Endothelial cell of umbilical vein (primary cell): ENCODE measurements at regions not wholly inside any gene's neighbourhood (a gene's known extent, or its start where the extent isn't known, plus 50 kb on each side); places are given as distances from the start of the nearest gene placed in this dataset.

ENCODE experiments used
- BruUV-seq: library from RNA; stranded (reverse); fragments of 400-500 nt; replicated peaks from 2 replicates; lab custom pipeline; 2021; lab: Mats Ljungman, UMichigan
- CTCF ChIA-PET: fragments of 300-600, 350-600 bp; sonication (Branson Sonifier 250); formaldehyde crosslinking; loops from one replicate; lab custom pipeline; 2021; ENCODE audit warnings: antibody characterized with exemption, inconsistent platforms; lab: Charles Lee
- POLR2A ChIA-PET: fragments of 300-600, 350-600 bp; sonication (Branson Sonifier 250); formaldehyde crosslinking; loops from one replicate; lab custom pipeline; 2021; ENCODE audit warnings: antibody characterized with exemption, inconsistent platforms; lab: Charles Lee
- DNase-seq: peaks from one replicate; pipeline ENCODE4 v3.0.0-alpha.2; 2011; ENCODE audit warnings: low read depth, low spot score
- FAIRE-seq: peaks from 2 replicates; lab custom pipeline; 2011; peaks lifted over from hg19 to GRCh38; lab: Jason Lieb, UNC
- H2AFZ ChIP-seq: 2 replicates; pipeline ENCODE4 v1.6.0; 2012; ENCODE audit warnings: low read depth, low read length, control low read depth, inconsistent platforms
- H3K27ac ChIP-seq: 2 replicates; pipeline ENCODE4 v1.5.1; 2011; ENCODE audit warnings: low read depth, mild to moderate bottlenecking, control low read depth, low read length, moderate library complexity; ENCODE audit not compliant: insufficient read depth
- H3K27me3 ChIP-seq, 2 experiments: 2 replicates each; pipeline versions ENCODE4 v1.6.0 to v1.6.1; 2011; ENCODE audit warnings: low read length in 2 of 2, mixed read lengths in 1 of 2; ENCODE audit not compliant: control insufficient read depth in 2 of 2, insufficient read depth in 2 of 2
- H3K36me3 ChIP-seq, 2 experiments: 2 replicates in 1 of 2; 3 replicates in 1 of 2; pipeline ENCODE4 v1.5.1; 2011; ENCODE audit warnings: low read length in 2 of 2, mild to moderate bottlenecking in 1 of 2, moderate library complexity in 1 of 2; ENCODE audit not compliant: control insufficient read depth in 2 of 2, insufficient read depth in 2 of 2; ENCODE audit errors: extremely low read depth in 1 of 2
- H3K4me1 ChIP-seq: 3 replicates; pipeline ENCODE4 v1.5.1; 2011; ENCODE audit warnings: mild to moderate bottlenecking, low read length; ENCODE audit not compliant: control insufficient read depth, insufficient read depth; ENCODE audit errors: extremely low read depth
- H3K4me2 ChIP-seq: 2 replicates; pipeline ENCODE4 v1.6.1; 2011; ENCODE audit warnings: low read length, control low read depth, mixed read lengths; ENCODE audit not compliant: insufficient read depth
- H3K4me3 ChIP-seq, 3 experiments: fragments of 200-600 bp in 1 of 3; sonication (generic), shearing (Covaris generic) in 1 of 3; replicated peaks in 1 of 3; 2 replicates each; pipeline ENCODE4 v1.5.1; 2011 to 2016; ENCODE audit warnings: control low read depth in 3 of 3, low read length in 3 of 3, mild to moderate bottlenecking in 2 of 3, inconsistent platforms in 1 of 3, low read depth in 1 of 3, moderate library complexity in 1 of 3; ENCODE audit not compliant: insufficient read depth in 1 of 3
- H3K79me2 ChIP-seq: 2 replicates; pipeline ENCODE4 v1.6.0; 2012; ENCODE audit warnings: low read length, inconsistent platforms; ENCODE audit not compliant: control insufficient read depth, insufficient read depth
- H3K9ac ChIP-seq: replicated peaks from 2 replicates; pipeline ENCODE3; 2011; ENCODE audit warnings: low read length, control low read depth; ENCODE audit not compliant: insufficient read depth; ENCODE audit errors: extremely low read depth
- H3K9me1 ChIP-seq: replicated peaks from 3 replicates; pipeline ENCODE4 v1.6.0; 2011; ENCODE audit warnings: mild to moderate bottlenecking, low read length; ENCODE audit not compliant: control insufficient read depth, insufficient read depth; ENCODE audit errors: extremely low read depth
- H3K9me3 ChIP-seq: replicated peaks from 2 replicates; pipeline ENCODE4 v1.5.1; 2012; ENCODE audit warnings: low read length, inconsistent platforms; ENCODE audit not compliant: control insufficient read depth, insufficient read depth
- H4K20me1 ChIP-seq: replicated peaks from 2 replicates; pipeline ENCODE3; 2011; ENCODE audit warnings: mild to moderate bottlenecking, low read length; ENCODE audit not compliant: control insufficient read depth, insufficient read depth; ENCODE audit errors: extremely low read depth
- GATA2 ChIP-seq: IDR thresholded peaks from 2 replicates; pipeline ENCODE4 v1.7.0; 2011; ENCODE audit warnings: low read depth, mild to moderate bottlenecking, moderate library complexity, mixed read lengths, low read length; ENCODE audit not compliant: insufficient read length, insufficient read depth
- JUN ChIP-seq: IDR thresholded peaks from 2 replicates; pipeline ENCODE4 v1.6.1; 2011; ENCODE audit warnings: borderline replicate concordance, low read depth; ENCODE audit not compliant: insufficient read length, insufficient read depth
- MYC ChIP-seq: IDR thresholded peaks from one replicate; pipeline ENCODE4 v1.6.1; 2011; ENCODE audit warnings: mild to moderate bottlenecking, low read depth, low read length
- POLR2A ChIP-seq: IDR thresholded peaks from 2 replicates; pipeline ENCODE4 v1.6.1; 2012; ENCODE audit warnings: low read depth, mild to moderate bottlenecking, control low read depth, low read length
- POLR2AphosphoS5 ChIP-seq: IDR thresholded peaks from 2 replicates; pipeline ENCODE4 v1.6.1; 2012; ENCODE audit warnings: low read depth, mild to moderate bottlenecking, control low read depth, low read length, moderate library complexity; ENCODE audit not compliant: insufficient read depth
- dilution Hi-C: fragments of 300-500 bp; cut with MboI; formaldehyde crosslinking; loops from one replicate; pipeline ENCODE4 v1.15.0; 2019; ENCODE audit warnings: low sequenced_read_pairs; ENCODE audit not compliant: extremely low pct_ligation_motif_present
- intact Hi-C: fragments of 100-400 bp; cut with micrococcal nuclease; formaldehyde crosslinking; loops from one replicate; pipeline ENCODE4 v1.10.0; 2022

GRCh38 chr20:46799781-46800408 is 90.4 kb downstream of the SLC2A10 start:
- Histone ChIP-seq H4K20me1 (no peaks in the 10 kb centered on the region), H3K27me3 (no peaks in the 10 kb centered on the region), H3K9me1 (no peaks in the 10 kb centered on the region), H3K9me3 (no peaks in the 10 kb centered on the region), H3K27ac (no peak overlapping the region), H3K4me2 (no peak overlapping the region), H3K4me1 (no peaks in the 10 kb centered on the region), H3K9ac (no peak overlapping the region), H3K36me3 (no peaks in the 10 kb centered on the region), H3K79me2 (no peaks in the 10 kb centered on the region), H2AFZ (no peak overlapping the region), H3K4me3 (no peak overlapping the region)
- DNase-seq (no peak), FAIRE-seq (no peak)
- TF ChIP-seq JUN, result no peak
- TF ChIP-seq MYC, result no peak
- no peak for TF ChIP-seq POLR2A
- TF ChIP-seq POLR2AphosphoS5, result no peak
- no peak for TF ChIP-seq GATA2
- dilution Hi-C loops, result no loop called here
- BruUV-seq, result no TSS peak
- CTCF ChIA-PET, result no interaction called here
- intact Hi-C loops, result no loop called here
- POLR2A ChIA-PET, result no interaction called here

GRCh38 chr20:46800409-46800804 is 91.0 kb downstream of the SLC2A10 start:
- Histone ChIP-seq H3K4me3 (no peak overlapping the region), H3K4me1 (no peaks in the 10 kb centered on the region), H3K36me3 (no peaks in the 10 kb centered on the region), H2AFZ (no peak overlapping the region), H3K9me3 (no peaks in the 10 kb centered on the region), H3K79me2 (no peaks in the 10 kb centered on the region), H3K9ac (no peak overlapping the region), H3K4me2 (no peak overlapping the region), H3K9me1 (no peaks in the 10 kb centered on the region), H4K20me1 (no peaks in the 10 kb centered on the region), H3K27me3 (no peaks in the 10 kb centered on the region), H3K27ac (no peak overlapping the region)
- dilution Hi-C loops (no loop called here), intact Hi-C loops (no loop called here)
- FAIRE-seq, result no peak
- ChIA-PET POLR2A (no interaction called here), CTCF (no interaction called here)
- BruUV-seq, result no TSS peak
- no peak for DNase-seq
- no peak for TF ChIP-seq POLR2A
